ENCODE measurements at regions not wholly inside any gene's neighbourhood (a gene's known extent, or its start where the extent isn't known, plus 50 kb on each side); places are given as distances from the start of the nearest gene placed in this dataset.

GRCh38 chr10:124221356-124222317, 128.2 kb upstream of the CHST15 start:
- DNase-seq = peak in 1 of 2 donors; percentile 34
- Histone ChIP-seq H3K27ac (peak overlapping the region in 6 of 10 donors; percentile 19 to 78 (median 66)), H3K36me3 (no peaks in the 10 kb centered on the region), H3K4me1 (peaks cover 0 to 30% (median 25%) of the 10 kb centered on the region in 9 donors), H3K4me3 (peak overlapping the region in 2 of 10 donors; percentile 10 to 48), H3K27me3 (peaks cover 0 to 26% (median 0%) of the 10 kb centered on the region in 7 donors), H3K9me3 (peaks cover 0 to 6% (median 0%) of the 10 kb centered on the region in 11 donors)
- TF ChIP-seq CTCF (IDR thresholded peaks at IDR 0.05) = no peak
- WGBS, 2 donors = 24 to 30% methylated on average over 22 of the region's 22 CpGs
- intact Hi-C loops (cut with DNase I) = loop anchor here in 1 of 10 donors (10.0 kb wide), 1 partner anchor 127 kb away; the partner anchor contains the start of gene CHST15
- peak; percentile 30 to 78 (median 68) for ATAC-seq

GRCh38 chr10:124220971-124221355, 127.6 kb upstream of the CHST15 start:
- Histone ChIP-seq H3K27me3 (peaks cover 0 to 26% (median 0%) of the 10 kb centered on the region in 7 donors), H3K4me3 (peak overlapping the region in 7 of 10 donors; percentile 19 to 48 (median 40)), H3K27ac (peak overlapping the region in 7 of 10 donors; percentile 19 to 78 (median 56)), H3K4me1 (peaks cover 0 to 30% (median 25%) of the 10 kb centered on the region in 9 donors), H3K9me3 (peaks cover 0 to under 1% (median 0%) of the 10 kb centered on the region in 11 donors), H3K36me3 (no peaks in the 10 kb centered on the region)
- 50 to 66% methylated on average over 12 of the region's 12 CpGs for WGBS, 2 donors
- ATAC-seq = peak in 6 of 8 donors; percentile 7 to 42 (median 34)
- no peak for TF ChIP-seq CTCF (IDR thresholded peaks at IDR 0.05)
- DNase-seq = no peak
- intact Hi-C loops (cut with DNase I) = loop anchor here in 1 of 10 donors (10.0 kb wide), 1 partner anchor 126 kb away; the partner anchor contains the start of gene CHST15

GRCh38 chr10:124220547-124220946, 127.1 kb upstream of the CHST15 start:
- no peak for TF ChIP-seq CTCF (IDR thresholded peaks at IDR 0.05)
- Histone ChIP-seq H3K27me3 (peaks cover 0 to 26% (median 0%) of the 10 kb centered on the region in 7 donors), H3K36me3 (no peaks in the 10 kb centered on the region), H3K27ac (peak overlapping the region in 7 of 10 donors; percentile 19 to 78 (median 56)), H3K4me1 (peaks cover 0 to 30% (median 25%) of the 10 kb centered on the region in 9 donors), H3K4me3 (peak overlapping the region in 7 of 10 donors; percentile 19 to 48 (median 40)), H3K9me3 (no peaks in the 10 kb centered on the region)
- peak in 2 of 8 donors; percentile 3 to 15 for ATAC-seq
- intact Hi-C loops (cut with DNase I) = loop anchor here in 1 of 10 donors (10.0 kb wide), 1 partner anchor 126 kb away; the partner anchor contains the start of gene CHST15
- DNase-seq = no peak
- WGBS, 2 donors = 47 to 48% methylated on average over 6 of the region's 6 CpGs

- 80 to 83% methylated on average over 7 of the region's 7 CpGs for WGBS, 2 donors
- H3K4me3 ChIP-seq = no peak overlapping the region
- H3K9me3 ChIP-seq = no peaks in the 10 kb centered on the region
- H3K27me3 ChIP-seq = peaks cover 0 to 26% (median 0%) of the 10 kb centered on the region in 7 donors
- DNase-seq (no peak), ATAC-seq (no peak)
- H3K36me3 ChIP-seq = no peaks in the 10 kb centered on the region
- peaks cover 0 to 30% (median 25%) of the 10 kb centered on the region in 9 donors for H3K4me1 ChIP-seq
- TF ChIP-seq CTCF (IDR thresholded peaks at IDR 0.05) = no peak
- intact Hi-C loops (cut with DNase I) = loop anchor here in 1 of 10 donors (10.0 kb wide), 1 partner anchor 125 kb away; the partner anchor contains the start of gene CHST15
- no peak overlapping the region for H3K27ac ChIP-seq
These were observed 126.3 kb upstream of the CHST15 start for GRCh38 chr10:124219655-124220054.

Data from heart right ventricle (tissue), 16 donors.